SK-N-SH (cell line): ENCODE measurements at regions not wholly inside any gene's neighbourhood (a gene's known extent, or its start where the extent isn't known, plus 50 kb on each side); places are given as distances from the start of the nearest gene placed in this dataset.

Experiments
- CTCF ChIA-PET: fragments of 300-600, 350-600 bp; formaldehyde crosslinking; extraction: SDS; loops from one replicate; lab custom pipeline; 2021; lab: Yijun Ruan, JAX
- POLR2A ChIA-PET: fragments of 350-600 bp; sonication (Branson Sonifier 250); formaldehyde crosslinking; extraction: SDS; loops from one replicate; lab custom pipeline; 2020; ENCODE audit warnings: antibody characterized with exemption, inconsistent platforms; lab: Yijun Ruan, JAX
- DNase-seq: peaks from one replicate; pipeline ENCODE4 v3.0.0; 2012
- H2AFZ ChIP-seq: fragments of 200-600 bp; sonication (generic); 2 replicates; pipeline ENCODE4 v1.8.1; 2016; ENCODE audit warnings: antibody characterized with exemption, mild to moderate bottlenecking, low read depth
- H3F3A ChIP-seq: fragments of 200-600 bp; sonication (generic); replicated peaks from 2 replicates; pipeline ENCODE3; 2016; ENCODE audit warnings: antibody characterized with exemption, mild to moderate bottlenecking; ENCODE audit not compliant: insufficient read depth
- H3K27ac ChIP-seq, 2 experiments: fragments of 200-500 bp in 1 of 2; fragments of 200-600 bp in 1 of 2; sonication (Bioruptor generic) in 1 of 2; sonication (generic), shearing (Covaris generic) in 1 of 2; 2 replicates each; pipeline versions ENCODE4 v1.5.1 to v1.6.1; 2014 to 2016; ENCODE audit warnings: low read depth in 2 of 2, inconsistent platforms in 1 of 2, low read length in 1 of 2, mild to moderate bottlenecking in 1 of 2, mixed read lengths in 1 of 2
- H3K27me3 ChIP-seq: fragments of 200-600 bp; sonication (generic), shearing (Covaris generic); 2 replicates; pipeline ENCODE4 v1.6.1; 2016; ENCODE audit warnings: mixed run types; ENCODE audit not compliant: insufficient read depth
- H3K36me3 ChIP-seq, 2 experiments: fragments of 200-500 bp in 1 of 2; fragments of 200-600 bp in 1 of 2; sonication (Bioruptor generic) in 1 of 2; sonication (generic) in 1 of 2; replicated peaks in 1 of 2; 2 replicates each; pipeline versions ENCODE3 to v1.5.1; 2014 to 2016; ENCODE audit warnings: low read length in 1 of 2, mild to moderate bottlenecking in 1 of 2; ENCODE audit not compliant: insufficient read depth in 2 of 2, control insufficient read depth in 1 of 2
- H3K4me1 ChIP-seq, 2 experiments: fragments of 200-500 bp in 1 of 2; fragments of 200-600 bp in 1 of 2; sonication (Bioruptor generic) in 1 of 2; sonication (generic), shearing (Covaris generic) in 1 of 2; 2 replicates each; pipeline versions ENCODE4 v1.5.1 to v1.6.1; 2014 to 2016; ENCODE audit warnings: low read depth in 1 of 2, low read length in 1 of 2, mixed run types in 1 of 2; ENCODE audit not compliant: insufficient read depth in 2 of 2, control insufficient read depth in 1 of 2
- H3K4me2 ChIP-seq: fragments of 200-600 bp; sonication (generic), shearing (Covaris generic); 2 replicates; pipeline ENCODE4 v1.6.1; 2017; ENCODE audit warnings: mixed run types
- H3K4me3 ChIP-seq, 2 experiments: fragments of 200-500 bp in 1 of 2; fragments of 200-600 bp in 1 of 2; sonication (Bioruptor generic) in 1 of 2; sonication (generic), shearing (Covaris generic) in 1 of 2; 2 replicates each; pipeline versions ENCODE4 v1.5.1 to v1.8.1; 2014 to 2016; ENCODE audit warnings: low read depth in 2 of 2, inconsistent platforms in 1 of 2, low read length in 1 of 2, mild to moderate bottlenecking in 1 of 2, mixed read lengths in 1 of 2, moderate library complexity in 1 of 2
- H3K79me2 ChIP-seq: fragments of 200-600 bp; sonication (generic); 2 replicates; pipeline ENCODE4 v1.8.1; 2017; ENCODE audit warnings: mild to moderate bottlenecking; ENCODE audit not compliant: insufficient read depth
- H3K9ac ChIP-seq: fragments of 200-600 bp; sonication (generic); 2 replicates; pipeline ENCODE4 v1.6.1; 2017; ENCODE audit warnings: mixed run types
- H3K9me2 ChIP-seq: fragments of 200-600 bp; sonication (generic); 2 replicates; pipeline ENCODE4 v1.6.1; 2017; ENCODE audit warnings: mixed run types
- H3K9me3 ChIP-seq: fragments of 200-600 bp; sonication (generic); 2 replicates; pipeline ENCODE4 v1.6.1; 2017; ENCODE audit warnings: mixed run types, mild to moderate bottlenecking, moderate library complexity
- H4K20me1 ChIP-seq: fragments of 200-600 bp; sonication (generic); 2 replicates; pipeline ENCODE4 v1.6.1; 2017; ENCODE audit warnings: mild to moderate bottlenecking, mixed run types; ENCODE audit not compliant: insufficient read depth
- CHD2 ChIP-seq: fragments of 150-350 bp; IDR thresholded peaks from 2 replicates; pipeline ENCODE4 v1.6.1; 2018; ENCODE audit warnings: low read length; ENCODE audit not compliant: partially characterized antibody
- ELF1 ChIP-seq: IDR thresholded peaks from 2 replicates; pipeline ENCODE4 v1.4.0; 2012
- EP300 ChIP-seq, 2 experiments: IDR thresholded peaks; 2 replicates each; pipeline versions ENCODE4 v1.4.0 to v1.6.1; 2012; ENCODE audit warnings: borderline replicate concordance in 1 of 2, low read depth in 1 of 2, low read length in 1 of 2
- FOXJ3 ChIP-seq: sonication (generic); formaldehyde crosslinking; IDR thresholded peaks from 2 replicates; pipeline ENCODE4 v1.5.1; 2020; ENCODE audit warnings: mild to moderate bottlenecking, missing genetic modification reagents
- GABPA ChIP-seq: IDR thresholded peaks from 2 replicates; pipeline ENCODE4 v1.4.0; 2012; ENCODE audit warnings: low read depth, mild to moderate bottlenecking
- GATA2 ChIP-seq: sonication (generic); formaldehyde crosslinking; IDR thresholded peaks from 2 replicates; pipeline ENCODE4 v1.5.0; 2020; ENCODE audit warnings: mild to moderate bottlenecking, missing genetic modification reagents
- MEF2A ChIP-seq: IDR thresholded peaks from 2 replicates; pipeline ENCODE4 v1.4.0; 2012; ENCODE audit warnings: low read depth, borderline replicate concordance
- NFIC ChIP-seq: IDR thresholded peaks from 2 replicates; pipeline ENCODE4 v1.4.0; 2012; ENCODE audit warnings: borderline replicate concordance
- RAD21 ChIP-seq: IDR thresholded peaks from 2 replicates; pipeline ENCODE4 v1.6.1; 2012; ENCODE audit warnings: mild to moderate bottlenecking, low read length
- RCOR1 ChIP-seq: fragments of 150-350 bp; IDR thresholded peaks from 2 replicates; pipeline ENCODE4 v1.6.1; 2017; ENCODE audit warnings: antibody characterized with exemption, low read length
- REST ChIP-seq: IDR thresholded peaks from 2 replicates; pipeline ENCODE4 v1.6.1; 2012; ENCODE audit warnings: mild to moderate bottlenecking, low read depth, low read length, moderate library complexity
- RXRA ChIP-seq: IDR thresholded peaks from 2 replicates; pipeline ENCODE4 v1.4.0; 2012; ENCODE audit warnings: low read depth, mild to moderate bottlenecking, borderline replicate concordance
- SIN3A ChIP-seq: IDR thresholded peaks from 2 replicates; pipeline ENCODE4 v1.6.1; 2012; ENCODE audit warnings: low read depth, mild to moderate bottlenecking, low read length, moderate library complexity, borderline replicate concordance
- SMC3 ChIP-seq: IDR thresholded peaks from 2 replicates; pipeline ENCODE4 v1.6.1; 2012; ENCODE audit warnings: low read depth, low read length, improper control_type of control experiment
- TAF1 ChIP-seq: IDR thresholded peaks from 2 replicates; pipeline ENCODE4 v1.6.1; 2012; ENCODE audit warnings: low read depth, mild to moderate bottlenecking, low read length, moderate library complexity, borderline replicate concordance
- TEAD4 ChIP-seq: IDR thresholded peaks from 2 replicates; pipeline ENCODE4 v1.4.0; 2012; ENCODE audit warnings: mild to moderate bottlenecking, borderline replicate concordance; ENCODE audit not compliant: insufficient read depth
- WGBS: methylation state at CpG from one replicate; pipeline ENCODE4 v1.1.6; 2017; ENCODE audit warnings: low lambda C conversion rate; 5-methylcytosine and 5-hydroxymethylcytosine counted together
- TF ChIP-seq, protein P1 (sequence below): fragments of 150-350 bp; IDR thresholded peaks from 2 replicates; pipeline ENCODE4 v1.6.1; 2016; ENCODE audit warnings: mild to moderate bottlenecking, low read depth, low read length
- TF ChIP-seq, protein P2 (sequence below): IDR thresholded peaks from 2 replicates; pipeline ENCODE4 v1.4.0; 2012; ENCODE audit warnings: low read depth, borderline replicate concordance
- TF ChIP-seq, protein P3 (sequence below): IDR thresholded peaks from 2 replicates; pipeline ENCODE4 v1.4.0; 2012; ENCODE audit warnings: low read depth

DNA sequence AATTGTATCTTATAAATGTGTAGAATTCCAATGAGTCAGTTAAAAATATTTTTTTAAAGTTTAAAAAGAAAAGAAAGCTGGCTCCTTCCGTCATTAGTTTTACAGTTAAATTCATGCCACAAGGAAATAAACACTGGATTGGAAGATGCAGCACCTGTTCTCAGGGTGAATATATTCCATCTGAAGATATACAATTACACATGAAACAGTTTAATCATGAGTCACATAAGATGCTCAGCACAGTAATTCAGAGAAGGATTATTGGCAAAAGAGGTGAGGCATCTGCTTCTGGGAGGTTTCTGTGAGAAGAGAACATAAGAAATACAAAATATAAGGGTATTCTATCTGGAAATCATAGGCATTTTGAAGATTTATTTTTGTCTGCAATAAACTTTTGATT is 376.5 kb upstream of the SORCS1 start:
- no peak overlapping the region for H3K9ac ChIP-seq
- no peaks in the 10 kb centered on the region for H4K20me1 ChIP-seq
- H3K4me3 ChIP-seq: no peak overlapping the region
- H3K27ac ChIP-seq: no peak overlapping the region
- no peak for DNase-seq
- no peaks in the 10 kb centered on the region for H3K79me2 ChIP-seq
- WGBS: 75% methylated on average over 1 of the region's 1 CpG
- TF ChIP-seq FOXJ3 (CRISPR knock-in tag) (no peak), SIN3A (no peak), RCOR1 (no peak), RXRA (no peak), TAF1 (no peak), CHD2 (no peak), GABPA (no peak), GATA2 (CRISPR knock-in tag) (no peak), NFIC (no peak), TEAD4 (no peak), EP300 (IDR thresholded peaks at IDR 0.05; ENCODE audit: borderline replicate concordance in 1 of 2, low read depth in 1 of 2, low read length in 1 of 2) (no peak), ELF1 (no peak), SMC3 (no peak)
- TF ChIP-seq, protein P1, sequence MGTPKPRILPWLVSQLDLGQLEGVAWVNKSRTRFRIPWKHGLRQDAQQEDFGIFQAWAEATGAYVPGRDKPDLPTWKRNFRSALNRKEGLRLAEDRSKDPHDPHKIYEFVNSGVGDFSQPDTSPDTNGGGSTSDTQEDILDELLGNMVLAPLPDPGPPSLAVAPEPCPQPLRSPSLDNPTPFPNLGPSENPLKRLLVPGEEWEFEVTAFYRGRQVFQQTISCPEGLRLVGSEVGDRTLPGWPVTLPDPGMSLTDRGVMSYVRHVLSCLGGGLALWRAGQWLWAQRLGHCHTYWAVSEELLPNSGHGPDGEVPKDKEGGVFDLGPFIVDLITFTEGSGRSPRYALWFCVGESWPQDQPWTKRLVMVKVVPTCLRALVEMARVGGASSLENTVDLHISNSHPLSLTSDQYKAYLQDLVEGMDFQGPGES: no peak
- TF ChIP-seq, protein P2, sequence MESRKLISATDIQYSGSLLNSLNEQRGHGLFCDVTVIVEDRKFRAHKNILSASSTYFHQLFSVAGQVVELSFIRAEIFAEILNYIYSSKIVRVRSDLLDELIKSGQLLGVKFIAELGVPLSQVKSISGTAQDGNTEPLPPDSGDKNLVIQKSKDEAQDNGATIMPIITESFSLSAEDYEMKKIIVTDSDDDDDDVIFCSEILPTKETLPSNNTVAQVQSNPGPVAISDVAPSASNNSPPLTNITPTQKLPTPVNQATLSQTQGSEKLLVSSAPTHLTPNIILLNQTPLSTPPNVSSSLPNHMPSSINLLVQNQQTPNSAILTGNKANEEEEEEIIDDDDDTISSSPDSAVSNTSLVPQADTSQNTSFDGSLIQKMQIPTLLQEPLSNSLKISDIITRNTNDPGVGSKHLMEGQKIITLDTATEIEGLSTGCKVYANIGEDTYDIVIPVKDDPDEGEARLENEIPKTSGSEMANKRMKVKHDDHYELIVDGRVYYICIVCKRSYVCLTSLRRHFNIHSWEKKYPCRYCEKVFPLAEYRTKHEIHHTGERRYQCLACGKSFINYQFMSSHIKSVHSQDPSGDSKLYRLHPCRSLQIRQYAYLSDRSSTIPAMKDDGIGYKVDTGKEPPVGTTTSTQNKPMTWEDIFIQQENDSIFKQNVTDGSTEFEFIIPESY: no peak
- TF ChIP-seq, protein P3, sequence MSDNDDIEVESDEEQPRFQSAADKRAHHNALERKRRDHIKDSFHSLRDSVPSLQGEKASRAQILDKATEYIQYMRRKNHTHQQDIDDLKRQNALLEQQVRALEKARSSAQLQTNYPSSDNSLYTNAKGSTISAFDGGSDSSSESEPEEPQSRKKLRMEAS: no peak
- no peaks in the 10 kb centered on the region for H3K9me2 ChIP-seq
- no peak overlapping the region for H3K4me2 ChIP-seq
- H3K4me1 ChIP-seq: peaks cover 0 to 8% of the 10 kb centered on the region in 2 experiments; a peak in 1 of 4 replicates
- H3K36me3 ChIP-seq: no peaks in the 10 kb centered on the region
- no peaks in the 10 kb centered on the region; the same call in 1 of the 2 replicates for H3K9me3 ChIP-seq
- ChIA-PET POLR2A (no interaction called here), CTCF (no interaction called here)
- peaks cover 2% of the 10 kb centered on the region for H3F3A ChIP-seq
- H2AFZ ChIP-seq: no peak overlapping the region
- H3K27me3 ChIP-seq: no peaks in the 10 kb centered on the region

DNA sequence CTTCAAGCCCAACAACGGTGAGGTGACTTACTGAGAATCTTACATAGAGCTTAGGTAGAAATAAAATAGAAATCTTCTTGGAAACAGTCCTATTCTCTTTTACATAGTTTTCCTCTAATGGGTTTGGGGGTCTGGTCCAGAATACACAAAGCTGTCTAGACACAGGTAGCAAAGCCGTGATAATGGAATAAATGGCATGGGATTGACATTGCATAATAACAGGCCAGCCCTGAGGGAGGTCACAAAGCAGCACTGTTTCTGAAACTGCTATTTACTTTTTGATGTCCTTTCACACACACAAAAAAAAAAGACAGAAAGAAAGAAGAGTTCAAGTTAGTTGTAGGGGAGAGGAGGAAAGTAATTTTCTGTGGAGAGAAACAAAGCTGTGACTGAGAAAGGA is 364.8 kb upstream of the SORCS1 start:
- H4K20me1 ChIP-seq: no peaks in the 10 kb centered on the region
- 51% methylated on average over 2 of the region's 2 CpGs for WGBS
- no peak overlapping the region for H2AFZ ChIP-seq
- CTCF ChIA-PET: interaction anchor here (1.4 kb wide), 1 partner anchor 285 kb away, joined by 4 read pairs; no protein-coding TSS in a partner anchor
- H3K27me3 ChIP-seq: no peaks in the 10 kb centered on the region
- H3K9me2 ChIP-seq: no peaks in the 10 kb centered on the region
- no peaks in the 10 kb centered on the region for H3K79me2 ChIP-seq
- H3K36me3 ChIP-seq: no peaks in the 10 kb centered on the region
- H3F3A ChIP-seq: no peaks in the 10 kb centered on the region
- TF ChIP-seq SMC3: no peak
- no peak for TF ChIP-seq RAD21
- TF ChIP-seq CHD2: no peak
- TF ChIP-seq MEF2A: no peak
- no peak for TF ChIP-seq RXRA
- no peak for TF ChIP-seq REST
- DNase-seq: no peak
- H3K4me1 ChIP-seq: peaks cover 0 to 8% of the 10 kb centered on the region in 2 experiments; a peak in 2 of 4 replicates
- H3K9ac ChIP-seq: no peak overlapping the region
- H3K4me2 ChIP-seq: no peak overlapping the region
- H3K27ac ChIP-seq: no peak overlapping the region
- H3K9me3 ChIP-seq: no peaks in the 10 kb centered on the region
- H3K4me3 ChIP-seq: no peak overlapping the region
- POLR2A ChIA-PET: no interaction called here
